GM19328 (cell line): ENCODE measurements at regions not wholly inside any gene's neighbourhood (a gene's known extent, or its start where the extent isn't known, plus 50 kb on each side); places are given as distances from the start of the nearest gene placed in this dataset.

Experiments
- ATAC-seq: cut with Tn5 transposase; IDR thresholded peaks from one replicate; pipeline ENCODE4 v1.9.1; 2021; ENCODE audit warnings: mild to moderate bottlenecking, moderate library complexity; ENCODE audit not compliant: unreplicated experiment

DNA sequence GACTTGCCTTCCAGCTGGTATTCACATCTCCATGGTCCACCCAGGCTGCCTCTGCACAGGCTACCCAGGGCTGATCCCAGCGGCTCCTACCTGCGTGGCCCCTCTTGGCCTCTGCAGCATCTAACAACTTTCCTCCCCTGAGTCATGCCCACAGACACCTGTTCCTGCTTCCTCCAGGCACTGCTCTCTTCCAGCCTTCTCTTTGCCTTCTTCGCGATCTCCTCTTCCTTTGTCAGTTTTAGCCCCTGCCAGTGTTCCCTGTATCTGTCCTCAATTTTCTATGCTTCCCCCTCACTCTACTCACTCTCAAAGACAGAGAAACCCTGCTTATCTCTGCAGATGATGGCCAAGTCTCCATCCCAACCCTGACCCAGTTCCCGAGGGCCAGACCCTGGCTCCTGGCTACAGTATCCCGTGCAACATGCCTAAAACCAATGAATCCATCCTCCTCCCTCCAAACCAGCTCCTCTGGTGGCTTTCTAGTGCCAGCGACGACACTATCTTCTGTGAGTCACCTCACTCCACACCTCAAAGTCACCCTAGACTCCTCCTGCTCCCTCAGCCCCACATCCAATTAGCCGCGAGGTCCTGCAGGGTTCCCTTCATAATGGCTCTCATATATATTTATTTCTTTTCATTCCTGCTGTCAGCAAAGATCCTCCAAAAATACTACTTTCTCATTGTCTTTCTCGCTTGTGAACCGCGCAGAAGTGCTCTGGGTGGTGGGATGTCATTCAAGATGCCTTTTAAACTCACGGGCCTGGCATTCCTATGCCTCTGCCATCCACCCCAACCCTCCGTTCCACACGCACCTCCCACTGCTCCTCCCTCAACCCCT, 259.2 kb downstream of the TOMM20 start:
- no peak for ATAC-seq

DNA sequence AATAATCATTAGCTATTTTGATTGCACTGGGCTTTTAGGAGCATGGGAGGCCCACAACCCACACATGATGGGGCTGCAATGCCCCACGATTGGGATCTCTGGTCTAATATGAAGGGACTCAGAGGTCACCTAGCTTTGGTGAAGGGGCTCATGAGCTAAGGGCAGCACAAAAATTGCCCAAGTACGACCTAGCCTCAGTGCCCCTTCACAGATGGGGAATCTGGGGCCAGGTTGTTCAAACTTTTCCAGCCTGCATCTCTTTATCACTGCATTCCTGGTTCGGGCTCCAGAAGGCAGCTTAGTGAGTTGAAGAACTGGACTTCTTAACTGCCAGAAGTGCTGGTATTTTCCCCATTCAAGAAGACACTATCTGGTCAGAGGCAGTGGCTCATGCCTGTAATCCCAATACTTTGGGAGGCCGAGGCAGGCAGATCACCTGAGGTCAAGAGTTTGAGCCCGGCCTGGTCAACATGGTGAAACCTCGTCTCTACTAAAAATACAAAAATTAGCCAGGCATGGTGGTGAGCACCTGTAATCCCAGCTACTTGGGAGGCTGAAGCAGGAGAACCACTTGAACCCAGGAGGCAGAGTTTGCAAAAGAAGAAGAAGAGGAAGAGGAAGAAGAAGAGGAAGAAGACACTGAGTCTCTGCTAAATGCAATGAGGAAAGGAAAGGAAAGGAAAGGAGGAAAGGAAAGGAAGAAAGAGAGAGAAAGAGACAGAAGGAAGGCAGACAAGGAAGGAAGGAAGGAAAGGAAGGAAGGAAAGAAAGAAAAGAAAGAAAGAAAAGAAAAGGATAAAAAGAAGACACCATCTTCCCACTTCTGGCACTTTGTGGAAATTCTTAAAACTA, 258.5 kb upstream of the IRF2BP2 start:
- no peak for ATAC-seq

DNA sequence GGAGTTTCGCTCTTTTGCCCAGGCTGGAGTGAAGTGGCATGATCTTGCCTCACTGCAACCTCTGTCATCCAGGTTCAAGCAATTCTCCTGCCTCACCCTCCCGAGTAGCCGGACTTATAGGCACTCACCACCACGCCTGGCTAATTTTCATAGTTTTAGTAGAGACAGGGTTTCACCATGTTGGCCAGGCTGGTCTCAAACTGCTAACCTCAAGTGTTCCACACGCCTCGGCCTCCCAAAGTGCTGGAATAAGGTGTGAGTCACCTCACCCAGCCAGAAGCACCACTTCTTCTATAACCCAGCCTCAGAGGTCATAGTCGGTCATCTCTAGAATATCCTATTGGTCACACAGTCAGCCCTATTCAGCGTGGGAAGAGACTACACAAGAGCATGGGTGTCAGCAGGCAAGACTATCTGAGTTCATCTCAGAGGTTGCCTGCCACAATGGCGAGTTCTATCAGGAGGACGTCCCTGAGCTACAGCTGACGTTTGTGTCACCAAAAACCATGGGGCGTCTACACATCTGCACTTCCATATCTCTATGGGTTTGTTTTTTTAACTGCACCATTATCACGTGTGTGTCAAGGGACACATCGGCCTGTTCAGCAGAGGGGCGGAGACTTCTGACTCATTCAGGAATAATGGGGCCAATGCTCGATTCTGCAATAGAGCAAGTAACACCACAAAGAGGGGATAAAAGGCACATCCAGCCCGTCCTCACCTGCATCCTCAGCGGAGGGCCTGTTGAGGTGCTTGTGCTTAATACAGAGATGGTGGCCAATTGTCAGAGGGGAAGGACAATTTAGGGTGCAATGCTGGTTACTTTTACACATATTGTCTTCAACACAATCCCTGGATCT, 256.3 kb upstream of the IRF2BP2 start:
- no peak for ATAC-seq

DNA sequence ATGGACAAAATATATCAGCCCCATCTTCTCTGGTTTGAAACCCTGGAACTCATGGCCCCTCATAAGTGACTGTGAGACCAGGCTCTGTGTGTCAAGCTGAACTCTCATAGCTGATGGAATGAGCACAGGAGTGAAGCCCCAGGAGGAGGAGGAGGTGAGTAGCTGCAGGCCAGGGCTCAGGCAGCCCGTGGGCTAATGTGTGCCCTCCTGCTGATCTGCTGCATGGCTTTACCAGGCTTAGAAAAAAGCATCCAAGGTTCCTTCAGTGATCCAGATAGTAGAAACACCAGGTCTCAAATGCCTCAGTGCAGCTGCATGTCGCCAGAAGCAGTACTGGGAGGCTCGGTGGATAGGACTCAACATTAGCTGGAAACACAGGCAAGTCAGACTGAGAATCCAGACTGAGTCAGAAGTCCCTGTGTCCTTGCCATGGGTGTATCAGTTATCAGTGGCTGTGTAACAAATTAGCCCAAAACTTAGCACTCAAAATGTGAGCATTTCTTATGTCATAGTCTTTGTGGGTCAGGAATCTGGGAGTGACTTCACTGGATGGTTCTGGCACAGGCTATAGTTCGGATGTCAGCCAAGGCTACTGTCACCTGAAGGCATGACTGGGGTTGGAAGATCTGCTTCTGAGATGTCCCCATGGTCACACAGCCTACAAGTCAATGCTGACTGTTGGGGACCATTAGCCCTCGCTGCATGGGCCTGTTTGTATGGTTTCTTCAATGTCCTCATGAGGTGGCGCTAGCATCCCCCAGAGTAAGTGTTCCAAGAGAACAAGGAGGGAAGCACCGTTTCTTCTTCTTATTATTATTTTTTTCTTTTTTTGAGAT, 255.4 kb upstream of the IRF2BP2 start:
- ATAC-seq: no peak

DNA sequence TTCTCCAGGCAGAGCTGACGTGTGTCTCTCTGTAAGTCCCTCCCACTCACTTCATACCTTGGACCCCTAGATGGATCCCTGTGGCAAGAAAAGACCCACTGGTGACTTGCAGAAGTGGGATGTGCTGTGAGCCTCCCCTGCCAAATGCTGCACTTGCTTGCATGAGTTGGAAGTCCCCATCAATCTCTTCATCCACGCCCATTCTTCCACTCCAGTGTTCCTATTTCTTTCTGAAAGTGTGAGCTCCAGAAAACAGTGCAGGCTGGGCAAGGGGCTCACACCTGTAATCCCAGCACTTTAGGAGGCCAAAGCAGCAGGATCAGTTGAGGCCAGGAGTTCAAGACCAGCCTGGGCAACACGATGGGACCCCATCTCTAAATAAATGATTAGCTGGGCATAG, 254.1 kb upstream of the IRF2BP2 start:
- ATAC-seq: no peak

DNA sequence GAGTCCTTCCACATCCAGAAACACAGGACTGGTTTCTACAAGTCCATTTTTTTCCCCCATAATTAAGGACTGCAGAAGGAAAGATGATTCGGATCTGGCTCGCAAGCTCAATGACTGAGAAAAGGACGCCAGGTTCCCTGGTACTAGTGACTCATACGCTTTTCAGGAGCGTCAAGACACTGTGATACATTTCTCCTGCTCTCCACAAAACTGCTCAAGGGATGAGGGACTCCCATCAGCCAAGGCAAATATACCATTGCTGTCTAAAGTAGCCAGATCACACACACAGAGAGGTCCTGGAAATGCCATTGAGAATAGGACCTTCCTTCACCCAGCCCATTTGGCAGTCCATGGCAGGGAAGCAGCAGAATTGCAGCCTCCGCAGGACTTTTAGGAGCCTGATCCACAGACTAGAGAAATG, 253.6 kb upstream of the IRF2BP2 start:
- no peak for ATAC-seq

DNA sequence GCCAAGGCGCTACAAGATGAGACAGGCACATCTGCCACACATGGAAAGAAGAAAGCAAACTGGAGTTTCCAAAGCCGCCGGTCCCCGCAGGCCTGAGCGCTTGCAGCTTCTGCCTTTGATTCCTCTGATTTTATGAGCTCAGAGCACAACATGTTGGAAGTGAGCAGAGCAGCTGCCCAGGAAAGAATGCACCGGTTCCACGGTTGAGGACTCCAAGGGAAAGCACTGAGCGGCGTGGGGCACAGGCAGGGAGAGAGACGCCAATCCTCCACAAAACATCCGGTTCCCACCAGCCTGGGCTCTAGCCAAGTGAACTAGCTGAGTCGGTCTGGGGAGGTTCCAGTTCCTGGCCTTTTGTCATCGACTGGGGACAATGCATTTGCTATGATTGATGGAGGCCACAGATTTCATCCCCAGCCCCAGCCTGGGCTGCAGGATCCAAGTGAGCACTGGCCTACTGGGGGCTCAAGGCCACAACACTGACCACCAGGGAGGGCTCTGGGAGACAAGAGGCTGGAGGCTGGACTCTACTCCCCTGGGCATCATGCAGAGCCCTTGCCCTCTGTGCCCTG, 253.1 kb upstream of the IRF2BP2 start:
- ATAC-seq: no peak

DNA sequence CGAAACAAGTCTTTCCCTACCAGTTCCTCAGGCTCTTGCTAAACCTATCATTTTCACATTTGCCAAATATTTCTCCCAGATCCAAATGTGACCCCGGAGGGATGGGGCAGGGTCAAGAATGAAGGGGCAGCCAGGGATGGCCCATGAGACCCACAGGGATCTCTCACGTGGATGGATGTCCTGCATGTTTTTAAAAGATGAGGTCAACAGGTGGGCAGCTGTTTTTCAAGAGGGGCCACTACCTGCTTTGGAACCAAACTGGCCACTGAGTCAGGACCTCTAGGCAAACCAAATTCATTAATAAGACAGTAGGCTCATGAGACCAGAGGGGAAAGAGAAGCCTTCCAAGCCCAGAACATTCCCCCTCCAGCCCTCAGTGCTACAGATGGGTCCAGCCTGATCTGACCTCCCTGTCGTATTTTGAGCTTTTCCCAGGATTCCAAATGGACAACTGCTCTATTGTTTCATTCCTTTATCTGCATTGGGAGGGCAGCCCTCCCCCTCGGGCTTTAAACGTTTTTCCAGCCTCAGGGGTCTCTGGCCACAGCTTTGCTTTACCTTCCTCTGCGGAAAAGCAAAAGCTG, 252.5 kb upstream of the IRF2BP2 start:
- no peak for ATAC-seq

DNA sequence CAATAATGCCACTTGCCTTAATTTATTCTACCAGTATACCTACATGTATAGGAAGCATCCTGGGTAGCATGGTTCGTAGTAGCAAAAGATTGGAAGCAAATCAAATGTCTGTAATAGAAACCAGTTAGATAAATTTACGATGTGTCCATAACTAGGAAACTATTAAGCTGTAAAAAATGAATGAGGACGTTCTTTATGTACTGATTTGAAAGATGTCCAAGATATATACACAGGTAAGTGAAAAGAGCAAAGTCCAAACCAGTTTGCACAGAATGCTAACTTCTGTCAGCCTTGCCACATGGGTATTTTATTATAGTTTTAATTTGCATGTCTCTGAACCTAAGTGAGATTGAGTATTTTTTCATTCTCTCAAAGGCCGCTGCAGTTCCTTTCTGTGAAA, 251.8 kb upstream of the IRF2BP2 start:
- ATAC-seq: no peak

DNA sequence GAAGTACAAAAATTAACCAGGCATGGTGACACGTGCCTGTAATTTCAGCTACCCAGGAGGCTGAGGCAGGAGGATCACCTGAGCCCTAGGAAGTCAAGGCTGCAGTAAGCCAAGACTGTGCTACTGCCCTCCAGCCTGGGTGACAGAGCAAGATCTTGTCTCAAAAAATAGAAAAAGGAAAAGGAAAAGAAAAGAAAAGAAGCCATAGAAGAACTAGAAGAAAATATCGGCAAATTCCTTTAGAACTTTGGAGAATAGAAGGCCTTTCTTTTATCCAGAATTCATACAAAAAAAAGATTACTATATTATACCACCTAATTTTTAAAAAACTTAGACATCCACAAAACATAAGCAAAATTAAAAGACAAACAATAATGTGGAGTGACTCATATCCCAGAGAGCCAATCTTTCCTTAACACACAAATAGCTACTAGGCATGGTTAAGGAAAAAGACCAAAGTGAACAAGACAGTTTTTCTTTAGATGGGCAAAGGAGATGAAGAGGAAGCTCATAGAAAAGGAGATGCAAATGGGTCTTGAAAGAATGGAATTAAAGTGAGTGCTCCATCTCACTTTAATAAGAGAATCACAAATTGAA, 251.1 kb upstream of the IRF2BP2 start:
- no peak for ATAC-seq

DNA sequence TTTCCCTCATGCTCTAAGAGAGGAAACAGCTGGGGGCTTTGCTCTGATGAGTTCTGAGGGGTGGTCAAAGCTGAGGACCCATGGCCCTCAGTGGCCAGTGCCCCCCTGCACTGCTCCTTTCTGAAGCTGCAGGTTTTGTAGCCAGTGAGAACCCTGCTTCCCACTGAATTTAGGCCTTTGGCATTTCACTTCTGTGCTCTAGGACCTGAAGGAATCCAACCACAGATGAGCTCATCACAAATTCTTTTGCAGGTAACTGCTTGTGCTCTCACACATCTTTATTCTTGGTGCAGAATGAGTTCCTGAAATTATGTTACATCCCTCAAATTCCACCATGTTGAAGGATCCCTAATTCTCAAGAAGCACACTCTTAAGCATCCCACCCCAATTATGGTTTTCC, 248.7 kb upstream of the IRF2BP2 start:
- no peak for ATAC-seq

DNA sequence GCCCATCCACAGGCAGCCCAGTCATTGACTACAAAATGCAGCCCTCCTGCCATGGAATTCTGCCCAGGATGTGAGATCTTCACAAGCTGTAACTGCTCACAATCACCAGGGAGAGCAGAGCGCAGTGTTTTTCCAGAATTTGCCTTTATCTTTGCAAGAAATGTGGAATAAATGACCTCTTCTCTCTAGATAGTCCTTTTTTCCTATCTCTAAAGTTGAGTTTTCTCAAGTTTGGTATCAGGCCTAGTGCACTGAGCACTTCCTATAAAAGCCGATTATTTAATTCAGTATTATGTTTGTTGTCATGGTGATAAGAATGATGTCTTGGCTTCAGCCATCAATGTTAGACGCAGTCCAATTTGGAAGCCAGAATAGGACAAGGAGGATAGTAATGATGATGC, 246.9 kb upstream of the IRF2BP2 start:
- ATAC-seq: no peak

DNA sequence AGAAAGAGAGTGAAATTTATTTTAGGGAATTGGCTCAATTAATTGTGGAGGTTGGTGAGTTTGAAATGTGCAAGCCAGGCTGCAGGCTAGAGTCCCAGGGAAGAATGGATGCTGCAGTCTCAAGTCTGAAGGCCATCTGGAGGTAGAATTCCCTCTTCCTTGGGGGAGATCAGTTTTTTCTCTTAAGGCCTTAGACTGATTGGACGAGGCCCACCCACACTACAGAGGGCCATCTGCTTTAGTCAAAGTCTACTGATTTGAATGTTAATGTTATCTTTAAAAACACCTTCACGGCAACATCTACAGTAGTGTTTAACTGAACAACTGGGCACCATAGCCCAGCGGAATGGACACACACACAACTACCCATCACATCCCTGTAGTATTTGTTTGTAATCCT, 245.9 kb upstream of the IRF2BP2 start:
- no peak for ATAC-seq

DNA sequence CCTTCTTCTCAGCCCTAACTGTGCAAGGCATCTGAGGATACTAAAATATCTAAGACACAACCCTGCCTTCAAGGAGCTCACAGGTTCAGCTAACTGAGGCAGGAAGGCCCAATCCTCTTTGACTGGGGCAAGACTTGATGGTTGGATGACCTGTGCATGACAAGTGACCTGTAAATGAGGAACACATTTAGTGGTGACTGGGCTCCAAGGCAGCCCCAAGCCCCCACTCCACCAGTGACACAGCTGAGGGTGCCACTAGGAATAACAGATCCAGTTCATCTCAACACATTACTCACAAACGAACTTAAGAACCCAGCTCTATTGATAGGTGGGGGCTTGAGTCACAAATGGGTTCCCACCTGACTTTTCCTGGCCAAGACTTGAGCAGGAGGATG, 244.7 kb upstream of the IRF2BP2 start:
- ATAC-seq: no peak

DNA sequence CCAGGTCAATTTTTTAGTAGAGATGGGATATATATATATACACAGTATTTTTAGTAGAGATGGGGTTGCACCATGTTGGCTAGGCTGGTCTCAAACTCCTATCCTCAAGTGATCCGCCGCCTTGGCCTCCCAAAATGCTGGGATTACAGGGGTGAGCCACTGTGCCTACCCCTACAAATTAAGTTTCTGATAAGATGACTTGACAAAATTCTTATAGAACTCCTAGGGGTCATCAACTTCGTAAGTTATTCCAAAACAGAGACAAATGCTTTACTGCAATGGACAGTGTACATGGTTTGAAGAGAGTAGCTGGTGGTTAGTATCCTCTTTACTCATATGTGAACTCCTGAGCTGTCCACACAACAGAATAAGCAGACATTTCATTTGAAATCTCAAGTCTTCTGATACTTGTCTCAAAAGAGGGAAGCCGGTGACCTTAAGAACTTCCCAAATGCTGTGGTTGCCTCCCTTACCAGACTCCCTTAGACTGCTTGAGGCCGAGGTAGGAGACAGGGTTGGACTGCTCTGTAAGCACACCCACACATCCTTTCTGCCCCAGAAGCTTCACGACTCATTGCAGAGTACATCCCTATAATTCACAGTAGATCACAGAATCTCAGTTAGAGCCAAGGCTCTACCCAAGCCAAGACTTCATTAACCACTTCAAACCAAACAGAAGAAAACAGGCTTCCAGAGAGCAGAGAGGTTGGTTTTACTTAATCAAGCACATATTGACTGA, 244.1 kb upstream of the IRF2BP2 start:
- ATAC-seq: no peak

DNA sequence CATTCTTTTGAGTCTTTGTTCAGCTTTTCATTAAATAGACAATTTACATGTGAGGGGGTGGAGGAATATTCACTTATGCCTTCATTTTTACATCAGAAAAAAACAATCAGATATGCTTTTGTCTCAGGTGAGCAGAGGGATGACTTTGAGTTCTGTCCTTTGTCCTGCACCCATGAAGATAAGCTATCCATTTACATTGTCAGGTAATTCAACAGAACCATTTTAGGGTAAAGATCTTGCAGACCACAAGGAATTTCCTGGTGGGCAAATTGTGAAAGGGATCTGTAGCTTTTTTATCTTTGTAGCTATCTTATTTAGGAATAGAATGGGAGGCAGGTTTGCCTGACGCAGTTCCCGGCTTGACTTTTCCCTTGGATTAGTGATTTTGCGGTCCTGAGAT, 242.7 kb upstream of the IRF2BP2 start:
- no peak for ATAC-seq

DNA sequence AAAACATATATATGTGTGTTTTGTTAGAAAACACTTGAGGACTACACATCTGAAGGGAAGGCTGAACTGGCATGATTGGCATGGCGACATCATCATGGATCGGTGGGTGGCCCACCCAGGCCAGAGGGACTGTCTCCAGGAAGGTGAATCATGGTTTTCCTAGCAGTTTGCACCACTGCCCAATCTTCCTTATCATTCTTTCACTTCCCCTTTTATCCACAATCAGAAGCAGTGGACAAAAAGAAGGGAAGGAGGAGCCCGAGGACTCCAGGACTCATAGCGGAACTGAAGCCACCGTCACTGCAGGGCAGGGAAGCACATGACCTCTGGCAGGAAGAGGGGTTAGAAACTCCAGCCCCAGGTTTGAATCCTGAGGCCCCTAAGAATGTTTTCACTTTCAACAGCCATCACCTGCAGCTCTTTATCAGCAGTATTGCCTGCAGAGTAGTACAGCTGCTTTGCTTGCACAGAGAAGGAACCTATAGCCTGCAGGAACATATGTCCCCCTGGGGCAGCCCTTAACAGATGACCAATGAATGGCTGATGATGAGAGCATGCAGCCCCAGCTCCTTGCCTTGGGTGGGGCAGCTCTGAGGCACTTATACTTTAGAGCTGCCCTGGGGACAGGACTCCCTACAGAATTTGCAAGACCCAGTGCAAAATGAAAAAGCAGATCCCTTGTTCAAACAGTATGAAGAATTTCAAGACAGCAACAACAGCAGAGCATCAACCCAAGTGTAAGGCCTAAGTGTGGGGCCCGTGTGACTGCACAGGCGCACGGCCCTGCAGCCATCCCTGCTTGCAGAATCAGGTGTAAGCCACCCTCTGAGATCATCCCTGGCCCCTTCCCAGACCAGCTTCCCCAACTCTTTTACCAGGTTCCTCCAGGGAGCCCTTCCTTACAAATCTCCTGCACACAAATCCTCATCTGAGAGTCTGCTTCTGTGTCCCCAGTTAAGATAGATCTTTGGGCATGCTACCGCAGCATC, 241.8 kb upstream of the IRF2BP2 start:
- no peak for ATAC-seq
